Right lobe of liver (tissue), 6 donors: ENCODE measurements at regions not wholly inside any gene's neighbourhood (a gene's known extent, or its start where the extent isn't known, plus 50 kb on each side); places are given as distances from the start of the nearest gene placed in this dataset.
"Not testable (repeated sequence)": the region's sequence is repeated elsewhere in the genome, so short reads cannot be mapped to it uniquely, and the experiment has no call there.

Experiments
- ATAC-seq, 4 donors: fragments of 200-7000 bp; cut with Tn5 transposase; one replicate each; pipeline ENCODE4 v1.9.1; 2020; ENCODE audit warnings: mild to moderate bottlenecking in 4 of 4, moderate library complexity in 4 of 4
- DNase-seq, 3 donors: peaks; one replicate each; pipeline ENCODE4 v3.0.0-alpha.2; 2020
- H3K27ac ChIP-seq, 3 donors: fragments of 200-600 bp; one replicate each; pipeline ENCODE4 v1.8.0; 2022
- H3K27me3 ChIP-seq, 2 donors: fragments of 200-600 bp; one replicate each; pipeline ENCODE4 v1.8.0; 2022
- H3K36me3 ChIP-seq, 4 donors: fragments of 200-600 bp; sonication (generic) in 1 of 4; one replicate each; pipeline versions ENCODE4 v1.5.1 to v1.8.0; 2017 to 2022; ENCODE audit warnings: control low read depth in 1 of 4
- H3K4me1 ChIP-seq, 4 donors: fragments of 200-600 bp; sonication (generic) in 1 of 4; one replicate each; pipeline versions ENCODE4 v1.5.1 to v1.8.0; 2017 to 2022; ENCODE audit warnings: control low read depth in 1 of 4
- H3K4me3 ChIP-seq, 3 donors: fragments of 200-600 bp; one replicate each; pipeline ENCODE4 v1.8.0; 2022
- H3K9me3 ChIP-seq, 4 donors: fragments of 200-600 bp; sonication (generic) in 1 of 4; one replicate each; pipeline versions ENCODE4 v1.5.1 to v1.8.0; 2017 to 2022; ENCODE audit warnings: control low read depth in 1 of 4
- POLR2A ChIP-seq: fragments of 450-650 bp; IDR thresholded peaks from one replicate; pipeline ENCODE4 v1.6.1; 2017; ENCODE audit warnings: antibody characterized with exemption, mild to moderate bottlenecking
- WGBS: methylation state at CpG from one replicate; pipeline ENCODE4 v1.1.6; 2018; ENCODE audit warnings: low coverage, low lambda C conversion rate; ENCODE audit not compliant: insufficient coverage; ENCODE audit errors: missing lambda C conversion rate; 5-methylcytosine and 5-hydroxymethylcytosine counted together
- intact Hi-C, 2 donors: fragments of 100-400 bp; cut with DNase I; formaldehyde crosslinking; loops; one replicate each; pipeline versions ENCODE4 v1.11.2 to v1.14.1; 2022
- TF ChIP-seq, protein P1 (sequence below), 4 donors: fragments of 200-600 bp in 3 of 4; fragments of 450-650 bp in 1 of 4; IDR thresholded peaks; one replicate each; pipeline versions ENCODE4 v1.5.1 to v1.8.0; 2016 to 2022; ENCODE audit warnings: antibody characterized with exemption in 4 of 4, mild to moderate bottlenecking in 2 of 4
- donor health status: DM: no; HTN: yes; CAD: no.
- donor health status: DM: no; HTN: no; CAD: no.
- donor health status: DM: no; HTN: no; CAD: no.
- donor health status: DM: no; HTN: yes; CAD: no.
- donor health status: DM: no; HTN: yes; CAD: no.

- TF ChIP-seq, protein P1, sequence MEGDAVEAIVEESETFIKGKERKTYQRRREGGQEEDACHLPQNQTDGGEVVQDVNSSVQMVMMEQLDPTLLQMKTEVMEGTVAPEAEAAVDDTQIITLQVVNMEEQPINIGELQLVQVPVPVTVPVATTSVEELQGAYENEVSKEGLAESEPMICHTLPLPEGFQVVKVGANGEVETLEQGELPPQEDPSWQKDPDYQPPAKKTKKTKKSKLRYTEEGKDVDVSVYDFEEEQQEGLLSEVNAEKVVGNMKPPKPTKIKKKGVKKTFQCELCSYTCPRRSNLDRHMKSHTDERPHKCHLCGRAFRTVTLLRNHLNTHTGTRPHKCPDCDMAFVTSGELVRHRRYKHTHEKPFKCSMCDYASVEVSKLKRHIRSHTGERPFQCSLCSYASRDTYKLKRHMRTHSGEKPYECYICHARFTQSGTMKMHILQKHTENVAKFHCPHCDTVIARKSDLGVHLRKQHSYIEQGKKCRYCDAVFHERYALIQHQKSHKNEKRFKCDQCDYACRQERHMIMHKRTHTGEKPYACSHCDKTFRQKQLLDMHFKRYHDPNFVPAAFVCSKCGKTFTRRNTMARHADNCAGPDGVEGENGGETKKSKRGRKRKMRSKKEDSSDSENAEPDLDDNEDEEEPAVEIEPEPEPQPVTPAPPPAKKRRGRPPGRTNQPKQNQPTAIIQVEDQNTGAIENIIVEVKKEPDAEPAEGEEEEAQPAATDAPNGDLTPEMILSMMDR (IDR thresholded peaks at IDR 0.05): no peak
- no peak for TF ChIP-seq POLR2A
- no peak overlapping the region for H3K4me3 ChIP-seq
- H3K9me3 ChIP-seq: no peaks in the 10 kb centered on the region
- no peak overlapping the region for H3K27ac ChIP-seq
- whole genome bisulfite sequencing: 38% methylated on average over 1 of the region's 1 CpG
- no peaks in the 10 kb centered on the region for H3K4me1 ChIP-seq
- no peak for ATAC-seq
- intact Hi-C loops: no loop called here
- H3K27me3 ChIP-seq: no peaks in the 10 kb centered on the region
- no peak for DNase-seq
- H3K36me3 ChIP-seq: no peaks in the 10 kb centered on the region
Measured at GRCh38 chr6:112603726-112604125, 256.6 kb downstream of the RFPL4B start.

GRCh38 chr6:112606656-112607435 is 259.7 kb downstream of the RFPL4B start:
- ATAC-seq (no peak), DNase-seq (no peak)
- Histone ChIP-seq H3K36me3 (no peaks in the 10 kb centered on the region), H3K4me1 (no peaks in the 10 kb centered on the region), H3K27ac (no peak overlapping the region), H3K9me3 (no peaks in the 10 kb centered on the region), H3K27me3 (no peaks in the 10 kb centered on the region), H3K4me3 (no peak overlapping the region)
- WGBS: 20% methylated on average over 3 of the region's 3 CpGs
- TF ChIP-seq POLR2A: no peak
- TF ChIP-seq, protein P1 (IDR thresholded peaks at IDR 0.05): no peak
- intact Hi-C loops: no loop called here

DNA sequence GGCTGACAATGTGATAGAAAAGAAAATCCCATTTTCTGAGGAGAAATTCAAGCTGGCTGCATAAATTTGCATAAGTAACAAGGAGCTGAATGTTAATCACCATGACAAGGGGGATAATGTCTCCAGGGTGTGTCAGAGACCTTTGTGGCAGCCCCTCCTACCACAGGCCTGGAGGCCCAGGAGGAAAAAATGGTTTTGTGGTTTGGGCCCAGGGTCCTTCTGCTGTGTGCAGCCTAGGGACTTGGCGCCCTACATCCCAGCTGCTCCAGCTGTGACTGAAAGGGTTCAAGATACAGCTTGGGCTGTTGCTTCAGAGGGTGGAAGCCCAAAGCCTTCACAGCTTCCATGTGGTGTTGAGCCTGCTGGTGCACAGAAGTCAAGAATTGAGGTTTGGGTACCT is 261.8 kb downstream of the RFPL4B start:
- ATAC-seq, H3K9me3 ChIP-seq: not testable (repeated sequence)

GRCh38 chr6:112613410-112613809 is 266.3 kb downstream of the RFPL4B start:
- 32% methylated on average over 2 of the region's 2 CpGs for WGBS
- H3K4me1 ChIP-seq: no peaks in the 10 kb centered on the region
- no peaks in the 10 kb centered on the region for H3K27me3 ChIP-seq
- no peak overlapping the region for H3K27ac ChIP-seq
- H3K4me3 ChIP-seq: no peak overlapping the region
- ATAC-seq: no peak
- no peak for TF ChIP-seq POLR2A
- no peaks in the 10 kb centered on the region for H3K9me3 ChIP-seq
- H3K36me3 ChIP-seq: no peaks in the 10 kb centered on the region
- no peak for DNase-seq
- intact Hi-C loops: no loop called here

More for the DNA sequence above, 261.8 kb downstream of the RFPL4B start:
- H3K4me1 ChIP-seq, DNase-seq, H3K4me3 ChIP-seq, intact Hi-C loops, H3K27ac ChIP-seq, H3K27me3 ChIP-seq, H3K36me3 ChIP-seq: not testable (repeated sequence)
- no CpG with 5 or more reads among the region's 1 CpG for WGBS

- DNase-seq: no peak
- Histone ChIP-seq H3K27ac (no peak overlapping the region), H3K4me1 (no peaks in the 10 kb centered on the region), H3K36me3 (no peaks in the 10 kb centered on the region), H3K27me3 (no peaks in the 10 kb centered on the region), H3K4me3 (no peak overlapping the region), H3K9me3 (no peaks in the 10 kb centered on the region)
- 22% methylated on average over 3 of the region's 3 CpGs for WGBS
- ATAC-seq: no peak
- intact Hi-C loops: no loop called here
- no peak for TF ChIP-seq POLR2A
- TF ChIP-seq, protein P1 (IDR thresholded peaks at IDR 0.05): no peak
Measured at GRCh38 chr6:112618849-112619248, 271.7 kb downstream of the RFPL4B start.
